Liver (tissue), 8 donors: ENCODE measurements at regions not wholly inside any gene's neighbourhood (a gene's known extent, or its start where the extent isn't known, plus 50 kb on each side); places are given as distances from the start of the nearest gene placed in this dataset.

Source experiments
- DNase-seq: peaks from one replicate; pipeline ENCODE4 v3.0.0-alpha.2; 2017; ENCODE audit warnings: low spot score
- H3K27ac ChIP-seq, 2 donors: one replicate each; pipeline ENCODE4 v1.7.0; 2013; ENCODE audit warnings: inconsistent platforms in 2 of 2, low read length in 2 of 2, control low read depth in 1 of 2, low read depth in 1 of 2, mild to moderate bottlenecking in 1 of 2
- H3K27me3 ChIP-seq, 4 donors: one replicate each; pipeline versions ENCODE4 v1.6.1 to v1.7.0; 2013; ENCODE audit warnings: low read length in 3 of 4, inconsistent platforms in 1 of 4, mild to moderate bottlenecking in 1 of 4, moderate library complexity in 1 of 4; ENCODE audit not compliant: control insufficient read depth in 4 of 4, insufficient read depth in 4 of 4
- H3K36me3 ChIP-seq, 4 donors: one replicate each; pipeline versions ENCODE4 v1.6.1 to v1.7.0; 2013; ENCODE audit warnings: low read length in 3 of 4, mild to moderate bottlenecking in 3 of 4, low read depth in 1 of 4, moderate library complexity in 1 of 4; ENCODE audit not compliant: control insufficient read depth in 4 of 4, insufficient read depth in 3 of 4
- H3K4me1 ChIP-seq, 4 donors: one replicate each; pipeline versions ENCODE4 v1.6.1 to v1.7.0; 2013; ENCODE audit warnings: low read length in 3 of 4, mild to moderate bottlenecking in 3 of 4, moderate library complexity in 1 of 4; ENCODE audit not compliant: control insufficient read depth in 4 of 4, insufficient read depth in 4 of 4
- H3K4me3 ChIP-seq, 3 donors: one replicate each; pipeline versions ENCODE4 v1.6.1 to v1.7.0; 2013; ENCODE audit warnings: low read length in 3 of 3, control low read depth in 1 of 3, low read depth in 1 of 3, mild to moderate bottlenecking in 1 of 3
- H3K9ac ChIP-seq, 2 donors: one replicate each; pipeline ENCODE4 v1.7.0; 2013; ENCODE audit warnings: low read length in 2 of 2, mild to moderate bottlenecking in 2 of 2, moderate library complexity in 2 of 2, control low read depth in 1 of 2, low read depth in 1 of 2
- H3K9me3 ChIP-seq, 4 donors: one replicate each; pipeline versions ENCODE4 v1.6.1 to v1.7.0; 2013; ENCODE audit warnings: low read length in 3 of 4; ENCODE audit not compliant: control insufficient read depth in 4 of 4
- ATF3 ChIP-seq: IDR thresholded peaks from 2 replicates; pipeline ENCODE4 v1.6.1; 2016; ENCODE audit warnings: antibody characterized with exemption
- CTCF ChIP-seq: fragments of 150-350 bp; IDR thresholded peaks from 2 replicates; pipeline ENCODE4 v1.5.1; 2017; ENCODE audit warnings: improper control_type of control experiment, low read depth, low read length; ENCODE audit not compliant: missing input control
- EGR1 ChIP-seq, 2 donors: IDR thresholded peaks; 2 replicates each; pipeline ENCODE4 v1.6.1; 2016 to 2018; ENCODE audit warnings: antibody characterized with exemption in 2 of 2, low read depth in 2 of 2
- FOXA1 ChIP-seq: IDR thresholded peaks from 2 replicates; pipeline ENCODE4 v1.6.1; 2016; ENCODE audit warnings: antibody characterized with exemption
- FOXA2 ChIP-seq: IDR thresholded peaks from 2 replicates; pipeline ENCODE4 v1.6.1; 2016; ENCODE audit warnings: antibody characterized with exemption
- GABPA ChIP-seq, 2 donors: IDR thresholded peaks in 1 of 2; conservative IDR thresholded peaks in 1 of 2; 2 replicates each; pipeline ENCODE4 v1.6.1; 2016; ENCODE audit warnings: antibody characterized with exemption in 2 of 2, mild to moderate bottlenecking in 1 of 2, moderate library complexity in 1 of 2
- HNF4A ChIP-seq, 2 donors: conservative IDR thresholded peaks; 2 replicates each; pipeline ENCODE4 v1.6.1; 2016; ENCODE audit warnings: antibody characterized with exemption in 2 of 2, mild to moderate bottlenecking in 2 of 2
- HNF4G ChIP-seq: IDR thresholded peaks from 2 replicates; pipeline ENCODE4 v1.6.1; 2016; ENCODE audit warnings: antibody characterized with exemption
- JUND ChIP-seq, 2 donors: IDR thresholded peaks; 2 replicates each; pipeline ENCODE4 v1.6.1; 2016; ENCODE audit warnings: antibody characterized with exemption in 2 of 2
- MAX ChIP-seq: IDR thresholded peaks from 2 replicates; pipeline ENCODE4 v1.6.1; 2016; ENCODE audit warnings: antibody characterized with exemption
- NR2F2 ChIP-seq: IDR thresholded peaks from 2 replicates; pipeline ENCODE4 v1.6.1; 2016; ENCODE audit warnings: antibody characterized with exemption
- RAD21 ChIP-seq, 2 donors: IDR thresholded peaks; 2 replicates each; pipeline ENCODE4 v1.6.1; 2016; ENCODE audit warnings: antibody characterized with exemption in 2 of 2, mild to moderate bottlenecking in 2 of 2
- REST ChIP-seq: IDR thresholded peaks from 2 replicates; pipeline ENCODE4 v1.6.1; 2016; ENCODE audit warnings: antibody characterized with exemption, mild to moderate bottlenecking
- RXRA ChIP-seq, 2 donors: IDR thresholded peaks; 2 replicates each; pipeline ENCODE4 v1.6.1; 2017 to 2018; ENCODE audit warnings: antibody characterized with exemption in 2 of 2, mild to moderate bottlenecking in 1 of 2
- SP1 ChIP-seq: IDR thresholded peaks from 2 replicates; pipeline ENCODE4 v1.6.1; 2018; ENCODE audit warnings: antibody characterized with exemption, mild to moderate bottlenecking
- TAF1 ChIP-seq: conservative IDR thresholded peaks from 2 replicates; pipeline ENCODE4 v1.6.1; 2016; ENCODE audit warnings: antibody characterized with exemption, mild to moderate bottlenecking
- YY1 ChIP-seq: IDR thresholded peaks from 2 replicates; pipeline ENCODE4 v1.6.1; 2016; ENCODE audit warnings: antibody characterized with exemption, mild to moderate bottlenecking
- ZBTB33 ChIP-seq: IDR thresholded peaks from 2 replicates; pipeline ENCODE4 v1.6.1; 2016; ENCODE audit warnings: antibody characterized with exemption
- WGBS: extraction: QIAGEN DNeasy Blood & Tissue Kit; methylation state at CpG from one replicate; pipeline ENCODE4 v1.1.7; 2013; 5-methylcytosine and 5-hydroxymethylcytosine counted together
- donor health status: healthy.
- donor health status: healthy.
- donor health status: healthy.
- donor health status: healthy.
- donor health status: healthy.

- no peak for TF ChIP-seq REST
Observed at GRCh38 chr14:32014498-32014897, 62.6 kb upstream of the ARHGAP5 start (continued).

- no peaks in the 10 kb centered on the region for H3K27me3 ChIP-seq
- 92% methylated on average over 4 of the region's 4 CpGs for WGBS
- no peak overlapping the region for H3K27ac ChIP-seq
- H3K9ac ChIP-seq, result no peak overlapping the region
- no peaks in the 10 kb centered on the region for H3K36me3 ChIP-seq
- no peaks in the 10 kb centered on the region for H3K4me1 ChIP-seq
- DNase-seq, result no peak
- H3K4me3 ChIP-seq, result no peak overlapping the region
- TF ChIP-seq FOXA1, result no peak
- TF ChIP-seq JUND (IDR thresholded peaks at IDR 0.05), result no peak
- TF ChIP-seq RAD21 (IDR thresholded peaks at IDR 0.05), result no peak
- TF ChIP-seq NR2F2, result no peak
- TF ChIP-seq SP1, result no peak
- no peak for TF ChIP-seq TAF1
- TF ChIP-seq MAX, result no peak
- no peak for TF ChIP-seq EGR1 (IDR thresholded peaks at IDR 0.05; ENCODE audit: low read depth in 2 of 2)
- no peak for TF ChIP-seq RXRA (IDR thresholded peaks at IDR 0.05)
- TF ChIP-seq ZBTB33, result no peak
- no peak for TF ChIP-seq GABPA (IDR thresholded peaks at IDR 0.05 in 1 of 2, conservative IDR thresholded peaks at IDR 0.05 in 1 of 2)
- no peak for TF ChIP-seq HNF4A (conservative IDR thresholded peaks at IDR 0.05)
- no peak for TF ChIP-seq HNF4G
- TF ChIP-seq YY1, result no peak
- no peak for TF ChIP-seq ATF3
- no peak for TF ChIP-seq FOXA2
- no peaks in the 10 kb centered on the region for H3K9me3 ChIP-seq
Observed at GRCh38 chr14:32015166-32015565, 61.9 kb upstream of the ARHGAP5 start.

- H3K27ac ChIP-seq, result no peak overlapping the region
- no peaks in the 10 kb centered on the region for H3K9me3 ChIP-seq
- DNase-seq, result no peak
- no peaks in the 10 kb centered on the region for H3K4me1 ChIP-seq
- H3K4me3 ChIP-seq, result no peak overlapping the region
- no peak overlapping the region for H3K9ac ChIP-seq
- H3K27me3 ChIP-seq, result no peaks in the 10 kb centered on the region
- TF ChIP-seq ZBTB33 (no peak), CTCF (no peak)
- no peaks in the 10 kb centered on the region for H3K36me3 ChIP-seq
Observed at GRCh38 chr14:32017587-32017986, 59.5 kb upstream of the ARHGAP5 start.
